HCT116 (cell line): ENCODE measurements at regions not wholly inside any gene's neighbourhood (a gene's known extent, or its start where the extent isn't known, plus 50 kb on each side); places are given as distances from the start of the nearest gene placed in this dataset.

Experiments used
- CEBPB ChIP-seq: IDR thresholded peaks from 2 replicates; pipeline ENCODE4 v1.6.1; 2012; ENCODE audit warnings: low read depth
- EZH2 ChIP-seq: fragments of 200-600 bp; sonication (generic); IDR thresholded peaks from 2 replicates; pipeline ENCODE4 v1.6.1; 2017; ENCODE audit warnings: antibody characterized with exemption, mixed run types
- EZH2phosphoT487 ChIP-seq: fragments of 200-600 bp; IDR thresholded peaks from 2 replicates; pipeline ENCODE4 v1.6.1; 2018; ENCODE audit warnings: antibody characterized with exemption, borderline replicate concordance
- POLR2A ChIP-seq: IDR thresholded peaks from 2 replicates; pipeline ENCODE4 v1.7.0; 2011; ENCODE audit warnings: borderline replicate concordance; ENCODE audit not compliant: insufficient read depth, insufficient read length; ENCODE audit errors: extremely low read depth
- TF ChIP-seq, protein P1 (sequence below), 3 experiments: fragments of 200-600 bp in 1 of 3; sonication (generic) in 1 of 3; IDR thresholded peaks in 2 of 3; conservative IDR thresholded peaks in 1 of 3; 2 replicates each; pipeline ENCODE4 v1.5.1; 2012 to 2017; ENCODE audit warnings: low read depth in 2 of 3, low read length in 2 of 3, antibody characterized with exemption in 1 of 3, borderline replicate concordance in 1 of 3, control low read depth in 1 of 3, mild to moderate bottlenecking in 1 of 3, mixed read lengths in 1 of 3, mixed run types in 1 of 3, moderate library complexity in 1 of 3; ENCODE audit not compliant: insufficient read depth in 1 of 3
- TF ChIP-seq, protein P2 (sequence below): IDR thresholded peaks from 2 replicates; pipeline ENCODE4 v1.6.1; 2012
- TF ChIP-seq, protein P3 (sequence below): IDR thresholded peaks from 2 replicates; pipeline ENCODE4 v1.6.1; 2012; ENCODE audit warnings: low read depth
- TF ChIP-seq, protein P4 (sequence below): IDR thresholded peaks from 2 replicates; pipeline ENCODE4 v1.6.1; 2011; ENCODE audit warnings: mild to moderate bottlenecking, low read length, moderate library complexity; ENCODE audit not compliant: insufficient replicate concordance; ENCODE audit errors: extremely low read depth

DNA sequence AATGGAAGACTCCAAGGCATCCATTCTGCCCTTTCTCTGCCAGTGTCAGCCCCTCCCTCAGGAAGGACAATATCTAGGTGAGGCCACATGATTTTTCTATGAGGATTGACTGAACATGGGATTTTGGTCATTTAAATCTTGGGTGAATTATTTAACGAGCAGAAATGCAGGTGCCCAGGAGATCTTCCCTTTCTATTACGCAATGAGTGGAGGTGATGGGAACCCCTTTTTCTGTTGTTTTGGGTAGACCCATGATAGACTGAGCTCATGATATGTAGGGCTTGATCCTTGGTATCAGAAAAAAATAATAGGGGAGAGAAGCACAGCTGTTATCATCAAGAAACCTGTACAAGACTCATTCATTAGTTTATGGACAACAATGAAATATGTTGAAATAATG is 112.6 kb upstream of the SPTLC3 start:
- TF ChIP-seq, protein P1, sequence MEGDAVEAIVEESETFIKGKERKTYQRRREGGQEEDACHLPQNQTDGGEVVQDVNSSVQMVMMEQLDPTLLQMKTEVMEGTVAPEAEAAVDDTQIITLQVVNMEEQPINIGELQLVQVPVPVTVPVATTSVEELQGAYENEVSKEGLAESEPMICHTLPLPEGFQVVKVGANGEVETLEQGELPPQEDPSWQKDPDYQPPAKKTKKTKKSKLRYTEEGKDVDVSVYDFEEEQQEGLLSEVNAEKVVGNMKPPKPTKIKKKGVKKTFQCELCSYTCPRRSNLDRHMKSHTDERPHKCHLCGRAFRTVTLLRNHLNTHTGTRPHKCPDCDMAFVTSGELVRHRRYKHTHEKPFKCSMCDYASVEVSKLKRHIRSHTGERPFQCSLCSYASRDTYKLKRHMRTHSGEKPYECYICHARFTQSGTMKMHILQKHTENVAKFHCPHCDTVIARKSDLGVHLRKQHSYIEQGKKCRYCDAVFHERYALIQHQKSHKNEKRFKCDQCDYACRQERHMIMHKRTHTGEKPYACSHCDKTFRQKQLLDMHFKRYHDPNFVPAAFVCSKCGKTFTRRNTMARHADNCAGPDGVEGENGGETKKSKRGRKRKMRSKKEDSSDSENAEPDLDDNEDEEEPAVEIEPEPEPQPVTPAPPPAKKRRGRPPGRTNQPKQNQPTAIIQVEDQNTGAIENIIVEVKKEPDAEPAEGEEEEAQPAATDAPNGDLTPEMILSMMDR (IDR thresholded peaks at IDR 0.05 in 2 of 3, conservative IDR thresholded peaks at IDR 0.05 in 1 of 3; ENCODE audit: borderline replicate concordance in 1 of 3, insufficient read depth in 1 of 3, low read depth in 2 of 3, low read length in 2 of 3), result no peak
- TF ChIP-seq, protein P2, sequence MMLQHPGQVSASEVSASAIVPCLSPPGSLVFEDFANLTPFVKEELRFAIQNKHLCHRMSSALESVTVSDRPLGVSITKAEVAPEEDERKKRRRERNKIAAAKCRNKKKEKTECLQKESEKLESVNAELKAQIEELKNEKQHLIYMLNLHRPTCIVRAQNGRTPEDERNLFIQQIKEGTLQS, result no peak
- TF ChIP-seq CEBPB, result no peak
- TF ChIP-seq, protein P3, sequence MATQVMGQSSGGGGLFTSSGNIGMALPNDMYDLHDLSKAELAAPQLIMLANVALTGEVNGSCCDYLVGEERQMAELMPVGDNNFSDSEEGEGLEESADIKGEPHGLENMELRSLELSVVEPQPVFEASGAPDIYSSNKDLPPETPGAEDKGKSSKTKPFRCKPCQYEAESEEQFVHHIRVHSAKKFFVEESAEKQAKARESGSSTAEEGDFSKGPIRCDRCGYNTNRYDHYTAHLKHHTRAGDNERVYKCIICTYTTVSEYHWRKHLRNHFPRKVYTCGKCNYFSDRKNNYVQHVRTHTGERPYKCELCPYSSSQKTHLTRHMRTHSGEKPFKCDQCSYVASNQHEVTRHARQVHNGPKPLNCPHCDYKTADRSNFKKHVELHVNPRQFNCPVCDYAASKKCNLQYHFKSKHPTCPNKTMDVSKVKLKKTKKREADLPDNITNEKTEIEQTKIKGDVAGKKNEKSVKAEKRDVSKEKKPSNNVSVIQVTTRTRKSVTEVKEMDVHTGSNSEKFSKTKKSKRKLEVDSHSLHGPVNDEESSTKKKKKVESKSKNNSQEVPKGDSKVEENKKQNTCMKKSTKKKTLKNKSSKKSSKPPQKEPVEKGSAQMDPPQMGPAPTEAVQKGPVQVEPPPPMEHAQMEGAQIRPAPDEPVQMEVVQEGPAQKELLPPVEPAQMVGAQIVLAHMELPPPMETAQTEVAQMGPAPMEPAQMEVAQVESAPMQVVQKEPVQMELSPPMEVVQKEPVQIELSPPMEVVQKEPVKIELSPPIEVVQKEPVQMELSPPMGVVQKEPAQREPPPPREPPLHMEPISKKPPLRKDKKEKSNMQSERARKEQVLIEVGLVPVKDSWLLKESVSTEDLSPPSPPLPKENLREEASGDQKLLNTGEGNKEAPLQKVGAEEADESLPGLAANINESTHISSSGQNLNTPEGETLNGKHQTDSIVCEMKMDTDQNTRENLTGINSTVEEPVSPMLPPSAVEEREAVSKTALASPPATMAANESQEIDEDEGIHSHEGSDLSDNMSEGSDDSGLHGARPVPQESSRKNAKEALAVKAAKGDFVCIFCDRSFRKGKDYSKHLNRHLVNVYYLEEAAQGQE, result no peak
- TF ChIP-seq, protein P4, sequence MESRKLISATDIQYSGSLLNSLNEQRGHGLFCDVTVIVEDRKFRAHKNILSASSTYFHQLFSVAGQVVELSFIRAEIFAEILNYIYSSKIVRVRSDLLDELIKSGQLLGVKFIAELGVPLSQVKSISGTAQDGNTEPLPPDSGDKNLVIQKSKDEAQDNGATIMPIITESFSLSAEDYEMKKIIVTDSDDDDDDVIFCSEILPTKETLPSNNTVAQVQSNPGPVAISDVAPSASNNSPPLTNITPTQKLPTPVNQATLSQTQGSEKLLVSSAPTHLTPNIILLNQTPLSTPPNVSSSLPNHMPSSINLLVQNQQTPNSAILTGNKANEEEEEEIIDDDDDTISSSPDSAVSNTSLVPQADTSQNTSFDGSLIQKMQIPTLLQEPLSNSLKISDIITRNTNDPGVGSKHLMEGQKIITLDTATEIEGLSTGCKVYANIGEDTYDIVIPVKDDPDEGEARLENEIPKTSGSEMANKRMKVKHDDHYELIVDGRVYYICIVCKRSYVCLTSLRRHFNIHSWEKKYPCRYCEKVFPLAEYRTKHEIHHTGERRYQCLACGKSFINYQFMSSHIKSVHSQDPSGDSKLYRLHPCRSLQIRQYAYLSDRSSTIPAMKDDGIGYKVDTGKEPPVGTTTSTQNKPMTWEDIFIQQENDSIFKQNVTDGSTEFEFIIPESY, result no peak
- no peak for TF ChIP-seq POLR2A
- TF ChIP-seq EZH2phosphoT487, result no peak
- no peak for TF ChIP-seq EZH2
